OCI-LY1 (cell line): ENCODE measurements at regions not wholly inside any gene's neighbourhood (a gene's known extent, or its start where the extent isn't known, plus 50 kb on each side); places are given as distances from the start of the nearest gene placed in this dataset.

Experiments
- H2AFZ ChIP-seq: fragments of 200-600 bp; sonication (generic), shearing (Covaris generic); 2 replicates; pipeline ENCODE4 v1.6.0; 2014; ENCODE audit warnings: antibody characterized with exemption, mild to moderate bottlenecking, low read length
- H3F3A ChIP-seq: fragments of 200-600 bp; sonication (generic), shearing (Covaris generic); 2 replicates; pipeline ENCODE4 v1.6.0; 2014; ENCODE audit warnings: mild to moderate bottlenecking, antibody characterized with exemption, low read length, moderate library complexity; ENCODE audit not compliant: insufficient read depth
- H3K27ac ChIP-seq: fragments of 200-600 bp; sonication (generic); 2 replicates; pipeline ENCODE4 v1.5.1; 2014; ENCODE audit warnings: low read length, mixed run types, mild to moderate bottlenecking, low read depth; ENCODE audit not compliant: poor library complexity, severe bottlenecking
- H3K27me3 ChIP-seq: fragments of 200-600 bp; sonication (generic); 2 replicates; pipeline ENCODE4 v1.6.0; 2014; ENCODE audit warnings: antibody characterized with exemption, mild to moderate bottlenecking, low read length, moderate library complexity; ENCODE audit not compliant: insufficient read depth
- H3K36me3 ChIP-seq: fragments of 200-600 bp; sonication (generic); 2 replicates; pipeline ENCODE4 v1.6.1; 2014; ENCODE audit warnings: mild to moderate bottlenecking, antibody characterized with exemption, low read length, moderate library complexity, mixed read lengths; ENCODE audit not compliant: insufficient read depth
- H3K4me1 ChIP-seq: fragments of 200-600 bp; sonication (generic); 2 replicates; pipeline ENCODE4 v1.5.1; 2014; ENCODE audit warnings: mild to moderate bottlenecking, low read length, moderate library complexity; ENCODE audit not compliant: insufficient read depth, severe bottlenecking
- H3K4me2 ChIP-seq: fragments of 200-600 bp; sonication (generic), shearing (Covaris generic); 2 replicates; pipeline ENCODE4 v1.6.1; 2014; ENCODE audit warnings: low read length
- H3K4me3 ChIP-seq: fragments of 200-600 bp; sonication (generic); 2 replicates; pipeline ENCODE4 v1.5.1; 2014; ENCODE audit warnings: low read length, low read depth, mild to moderate bottlenecking, mixed read lengths; ENCODE audit not compliant: poor library complexity, severe bottlenecking
- H3K79me2 ChIP-seq: fragments of 200-600 bp; shearing (Covaris generic); 2 replicates; pipeline ENCODE4 v1.6.1; 2016; ENCODE audit warnings: mixed run types, low read length, mixed read lengths; ENCODE audit not compliant: insufficient read depth
- H3K9ac ChIP-seq: fragments of 200-600 bp; sonication (generic), shearing (Covaris generic); 2 replicates; pipeline ENCODE4 v1.6.1; 2014; ENCODE audit warnings: mild to moderate bottlenecking, low read length, mixed read lengths
- H3K9me2 ChIP-seq: fragments of 200-600 bp; sonication (generic), shearing (Covaris generic); 2 replicates; pipeline ENCODE4 v1.6.1; 2014; ENCODE audit warnings: low read depth, mild to moderate bottlenecking, low read length, mixed read lengths
- H3K9me3 ChIP-seq: fragments of 200-600 bp; shearing (Covaris generic); 2 replicates; pipeline ENCODE4 v1.6.1; 2014; ENCODE audit warnings: low read length, mixed read lengths
- H4K20me1 ChIP-seq: fragments of 200-600 bp; sonication (generic), shearing (Covaris generic); 2 replicates; pipeline ENCODE4 v1.6.0; 2016; ENCODE audit warnings: mild to moderate bottlenecking, low read length; ENCODE audit not compliant: insufficient read depth
- CTCF ChIP-seq: fragments of 200-600 bp; sonication (generic), shearing (Covaris generic); IDR thresholded peaks from 2 replicates; pipeline ENCODE4 v1.5.1; 2017; ENCODE audit warnings: mild to moderate bottlenecking, antibody characterized with exemption, low read length, moderate library complexity, mixed read lengths
- EZH2 ChIP-seq: fragments of 200-600 bp; sonication (generic), shearing (Covaris generic); IDR thresholded peaks from 2 replicates; pipeline ENCODE4 v1.8.0; 2017; ENCODE audit warnings: borderline replicate concordance, mixed run types, mild to moderate bottlenecking, antibody characterized with exemption, low read length, moderate library complexity, mixed read lengths

- Histone ChIP-seq H3K79me2 (no peaks in the 10 kb centered on the region), H3K4me1 (no peaks in the 10 kb centered on the region), H3K9ac (no peak overlapping the region), H2AFZ (no peak overlapping the region), H3K9me2 (no peaks in the 10 kb centered on the region), H3K9me3 (no peaks in the 10 kb centered on the region), H4K20me1 (no peaks in the 10 kb centered on the region), H3K27ac (no peak overlapping the region), H3K4me2 (no peak overlapping the region), H3F3A (no peaks in the 10 kb centered on the region), H3K4me3 (no peak overlapping the region), H3K36me3 (no peaks in the 10 kb centered on the region), H3K27me3 (no peaks in the 10 kb centered on the region)
- no peak for TF ChIP-seq CTCF
- no peak for TF ChIP-seq EZH2
These were observed 76.5 kb downstream of the C11orf91 start for GRCh38 chr11:33624083-33624482.

GRCh38 chr11:33622806-33623205 is 77.8 kb downstream of the C11orf91 start:
- H3K4me2 ChIP-seq: no peak overlapping the region

GRCh38 chr11:33622186-33622585 is 78.4 kb downstream of the C11orf91 start:
- no peaks in the 10 kb centered on the region for H3K4me1 ChIP-seq
- no peak overlapping the region for H3K27ac ChIP-seq
- TF ChIP-seq CTCF (no peak), EZH2 (no peak)
- H3K9ac ChIP-seq: no peak overlapping the region
- no peak overlapping the region for H2AFZ ChIP-seq
- H3K4me3 ChIP-seq: no peak overlapping the region
- H3K9me2 ChIP-seq: no peaks in the 10 kb centered on the region
- H3F3A ChIP-seq: no peaks in the 10 kb centered on the region
- no peaks in the 10 kb centered on the region for H4K20me1 ChIP-seq
- no peaks in the 10 kb centered on the region for H3K9me3 ChIP-seq
- no peaks in the 10 kb centered on the region for H3K36me3 ChIP-seq
- H3K79me2 ChIP-seq: no peaks in the 10 kb centered on the region
- no peaks in the 10 kb centered on the region for H3K27me3 ChIP-seq
- no peak overlapping the region for H3K4me2 ChIP-seq

More at GRCh38 chr11:33622806-33623205, 77.8 kb downstream of the C11orf91 start:
- Histone ChIP-seq H3K36me3 (no peaks in the 10 kb centered on the region), H3K4me3 (no peak overlapping the region), H4K20me1 (no peaks in the 10 kb centered on the region), H3K27me3 (no peaks in the 10 kb centered on the region), H3F3A (no peaks in the 10 kb centered on the region), H3K9ac (no peak overlapping the region), H3K79me2 (no peaks in the 10 kb centered on the region), H3K9me2 (no peaks in the 10 kb centered on the region), H3K9me3 (no peaks in the 10 kb centered on the region), H2AFZ (no peak overlapping the region), H3K27ac (no peak overlapping the region), H3K4me1 (no peaks in the 10 kb centered on the region)
- TF ChIP-seq CTCF (no peak), EZH2 (no peak)
